GM23338 (cell line): ENCODE measurements at regions not wholly inside any gene's neighbourhood (a gene's known extent, or its start where the extent isn't known, plus 50 kb on each side); places are given as distances from the start of the nearest gene placed in this dataset.

ENCODE experiments used
- ATAC-seq: fragments of 200-7000 bp; cut with Tn5 transposase; 3 replicates; pipeline ENCODE4 v1.9.1; 2020
- DNase-seq: peaks from one replicate; pipeline ENCODE4 v3.0.0-alpha.2; 2015; ENCODE audit warnings: low spot score
- H2AFZ ChIP-seq: fragments of 200-600 bp; sonication (generic); 2 replicates; pipeline ENCODE4 v1.8.0; 2016; ENCODE audit warnings: antibody characterized with exemption, mild to moderate bottlenecking, moderate library complexity
- H3F3A ChIP-seq: fragments of 200-600 bp; sonication (generic); replicated peaks from 2 replicates; pipeline ENCODE4 v1.8.0; 2017; ENCODE audit warnings: antibody characterized with exemption, mixed run types, low read depth
- H3K27ac ChIP-seq: fragments of 200-600 bp; sonication (generic); 2 replicates; pipeline ENCODE4 v1.6.1; 2016; ENCODE audit warnings: low read depth
- H3K27me3 ChIP-seq: fragments of 200-600 bp; sonication (generic); 2 replicates; pipeline ENCODE4 v1.8.0; 2016; ENCODE audit warnings: mild to moderate bottlenecking, mixed run types, moderate library complexity; ENCODE audit not compliant: insufficient read depth
- H3K36me3 ChIP-seq: fragments of 200-600 bp; sonication (generic); 2 replicates; pipeline ENCODE4 v1.8.0; 2016; ENCODE audit warnings: mild to moderate bottlenecking; ENCODE audit not compliant: insufficient read depth
- H3K4me1 ChIP-seq: fragments of 200-600 bp; sonication (generic); 2 replicates; pipeline ENCODE4 v1.8.0; 2016; ENCODE audit warnings: mild to moderate bottlenecking, moderate library complexity; ENCODE audit not compliant: insufficient read depth
- H3K4me2 ChIP-seq: fragments of 200-600 bp; sonication (generic); 2 replicates; pipeline ENCODE4 v1.7.1; 2017; ENCODE audit warnings: mixed run types
- H3K4me3 ChIP-seq: fragments of 200-600 bp; sonication (generic); 2 replicates; pipeline ENCODE4 v1.6.1; 2016; ENCODE audit warnings: mixed run types
- H3K79me2 ChIP-seq: fragments of 200-600 bp; sonication (generic); replicated peaks from 2 replicates; pipeline ENCODE4 v1.8.0; 2017; ENCODE audit warnings: mild to moderate bottlenecking; ENCODE audit not compliant: insufficient read depth
- H3K9me2 ChIP-seq: fragments of 200-600 bp; sonication (generic); 2 replicates; pipeline ENCODE4 v1.8.0; 2017; ENCODE audit not compliant: insufficient read depth
- H4K20me1 ChIP-seq: fragments of 200-600 bp; sonication (generic); replicated peaks from 2 replicates; pipeline ENCODE4 v1.8.0; 2017; ENCODE audit warnings: mild to moderate bottlenecking; ENCODE audit not compliant: insufficient read depth
- H3K27ac Mint-ChIP-seq: 2 replicates; pipeline ENCODE4 v1.8.0; 2020; ENCODE audit warnings: inconsistent platforms, mild to moderate bottlenecking, moderate library complexity, mixed read lengths
- H3K27me3 Mint-ChIP-seq: 3 replicates; pipeline ENCODE4 v1.8.0; 2022; ENCODE audit warnings: low read depth, mild to moderate bottlenecking, moderate library complexity, mixed read lengths, inconsistent platforms; ENCODE audit not compliant: insufficient read depth, poor library complexity
- H3K36me3 Mint-ChIP-seq: 3 replicates; pipeline ENCODE4 v1.8.0; 2021; ENCODE audit warnings: low read depth, mild to moderate bottlenecking, inconsistent platforms, moderate library complexity, mixed read lengths
- H3K4me1 Mint-ChIP-seq: 3 replicates; pipeline ENCODE4 v1.8.0; 2020; ENCODE audit warnings: mild to moderate bottlenecking, inconsistent platforms, mixed read lengths
- H3K4me3 Mint-ChIP-seq: 3 replicates; pipeline ENCODE4 v1.8.0; 2021; ENCODE audit warnings: moderate library complexity, mild to moderate bottlenecking, inconsistent platforms, mixed read lengths
- H3K9me3 Mint-ChIP-seq: 3 replicates; pipeline ENCODE4 v1.8.0; 2020; ENCODE audit warnings: moderate library complexity, mild to moderate bottlenecking, inconsistent platforms, mixed read lengths
- CREB1 ChIP-seq: fragments of 250-450 bp; sonication (Bioruptor Pico); IDR thresholded peaks from 2 replicates; pipeline ENCODE4 v1.5.0; 2020; ENCODE audit warnings: low read depth, mild to moderate bottlenecking, moderate library complexity
- ETS1 ChIP-seq: IDR thresholded peaks from 2 replicates; pipeline ENCODE4 v1.6.1; 2016; ENCODE audit warnings: antibody characterized with exemption
- JUNB ChIP-seq: IDR thresholded peaks from one replicate; pipeline ENCODE4 v1.6.1; 2016; ENCODE audit warnings: antibody characterized with exemption; ENCODE audit not compliant: unreplicated experiment
- NANOG ChIP-seq: IDR thresholded peaks from 2 replicates; pipeline ENCODE4 v1.6.1; 2016; ENCODE audit warnings: antibody characterized with exemption, borderline replicate concordance
- REST ChIP-seq: IDR thresholded peaks from one replicate; pipeline ENCODE4 v1.6.1; 2018; ENCODE audit warnings: antibody characterized with exemption; ENCODE audit not compliant: unreplicated experiment
- STAT1 ChIP-seq: IDR thresholded peaks from one replicate; pipeline ENCODE4 v1.6.1; 2016; ENCODE audit warnings: antibody characterized with exemption; ENCODE audit not compliant: unreplicated experiment
- ZNF114 ChIP-seq: fragments of 250-450 bp; sonication (Bioruptor Pico); IDR thresholded peaks from 2 replicates; pipeline ENCODE4 v1.5.0; 2020; ENCODE audit warnings: mild to moderate bottlenecking, moderate library complexity
- ZNF462 ChIP-seq: fragments of 250-450 bp; sonication (Bioruptor Pico); IDR thresholded peaks from 2 replicates; pipeline ENCODE4 v1.5.0; 2020; ENCODE audit warnings: mild to moderate bottlenecking, moderate library complexity

- H3K9me3 Mint-ChIP-seq, result no peaks in the 10 kb centered on the region
- ATAC-seq (no peak), DNase-seq (no peak)
- no peaks in the 10 kb centered on the region for H3K79me2 ChIP-seq
- H3K27me3 Mint-ChIP-seq, result peaks cover 24% of the 10 kb centered on the region
- H3K27me3 ChIP-seq, result 0 out of 2 replicates have a peak, but pooled peaks cover 9% of the 10 kb centered on the region
- H3K4me2 ChIP-seq, result no peak overlapping the region
- no peaks in the 10 kb centered on the region for H3F3A ChIP-seq
- peaks cover 33% of the 10 kb centered on the region for H3K4me1 Mint-ChIP-seq
- H2AFZ ChIP-seq, result no peak overlapping the region
- no peak overlapping the region for H3K27ac Mint-ChIP-seq
- H3K4me1 ChIP-seq, result peaks cover 19% of the 10 kb centered on the region
- H3K4me3 ChIP-seq, result no peak overlapping the region
- no peaks in the 10 kb centered on the region for H3K36me3 ChIP-seq
- TF ChIP-seq ZNF462 (no peak), JUNB (no peak), STAT1 (no peak), NANOG (no peak), ZNF114 (CRISPR knock-in tag) (no peak), REST (no peak), ETS1 (no peak), CREB1 (CRISPR knock-in tag) (no peak)
- no peaks in the 10 kb centered on the region for H3K36me3 Mint-ChIP-seq
- no peaks in the 10 kb centered on the region for H4K20me1 ChIP-seq
- no peak overlapping the region for H3K4me3 Mint-ChIP-seq
- H3K9me2 ChIP-seq, result no peaks in the 10 kb centered on the region
- H3K27ac ChIP-seq, result no peak overlapping the region
These were observed 65.1 kb upstream of the TBX3 start for GRCh38 chr12:114749065-114749464.
